IMR-90 (cell line): ENCODE measurements at regions not wholly inside any gene's neighbourhood (a gene's known extent, or its start where the extent isn't known, plus 50 kb on each side); places are given as distances from the start of the nearest gene placed in this dataset.

Source experiments
- ATAC-seq: fragments of 200-7000 bp; cut with Tn5 transposase; 2 replicates; pipeline ENCODE4 v1.9.1; 2020; ENCODE audit warnings: low read depth, mild to moderate bottlenecking, moderate library complexity
- BruUV-seq: library from RNA; stranded (reverse); fragments of 400-500 nt; replicated peaks from 2 replicates; lab custom pipeline; 2021; lab: Mats Ljungman, UMichigan
- CTCF ChIA-PET: fragments of 300-600 bp; formaldehyde crosslinking; extraction: SDS; loops from one replicate; lab custom pipeline; 2021; ENCODE audit warnings: antibody characterized with exemption; lab: Yijun Ruan, JAX
- POLR2A ChIA-PET: fragments of 300-600 bp; sonication (Branson Sonifier 250); formaldehyde crosslinking; loops from one replicate; lab custom pipeline; 2022; ENCODE audit warnings: antibody characterized with exemption; ENCODE audit not compliant: unreplicated experiment; lab: Charles Lee
- DNase-seq: peaks from one replicate; pipeline ENCODE4 v3.0.0; 2013
- H2AFZ ChIP-seq: replicated peaks from 2 replicates; pipeline ENCODE3; 2013; ENCODE audit warnings: low read length, mild to moderate bottlenecking; ENCODE audit not compliant: poor library complexity
- H2AK5ac ChIP-seq: 2 replicates; pipeline ENCODE4 v1.6.1; 2013; ENCODE audit warnings: low read depth, low read length, inconsistent platforms
- H2AK9ac ChIP-seq: replicated peaks from 2 replicates; pipeline ENCODE3; 2013; ENCODE audit warnings: mild to moderate bottlenecking, low read depth, low read length, moderate library complexity; ENCODE audit not compliant: poor library complexity
- H2BK120ac ChIP-seq: 2 replicates; pipeline ENCODE4 v1.6.1; 2013; ENCODE audit warnings: low read depth, low read length, inconsistent platforms
- H2BK15ac ChIP-seq: 3 replicates; pipeline ENCODE4 v1.6.1; 2013; ENCODE audit warnings: low read depth, low read length, inconsistent platforms
- H2BK20ac ChIP-seq: 2 replicates; pipeline ENCODE4 v1.6.1; 2013; ENCODE audit warnings: low read depth, mild to moderate bottlenecking, inconsistent platforms, low read length, moderate library complexity
- H2BK5ac ChIP-seq: 2 replicates; pipeline ENCODE4 v1.6.1; 2013; ENCODE audit warnings: mild to moderate bottlenecking, low read depth, low read length, inconsistent platforms; ENCODE audit not compliant: poor library complexity, severe bottlenecking
- H3K14ac ChIP-seq: replicated peaks from 2 replicates; pipeline ENCODE4 v1.6.1; 2013; ENCODE audit warnings: low read depth, low read length, inconsistent platforms
- H3K18ac ChIP-seq: 2 replicates; pipeline ENCODE4 v1.6.1; 2013; ENCODE audit warnings: low read depth, low read length, control low read depth
- H3K23ac ChIP-seq: 2 replicates; pipeline ENCODE4 v1.6.1; 2013; ENCODE audit warnings: low read depth, low read length, inconsistent platforms
- H3K27ac ChIP-seq: 2 replicates; pipeline ENCODE4 v1.5.1; 2013; ENCODE audit warnings: mild to moderate bottlenecking, control low read depth, low read length; ENCODE audit not compliant: insufficient read depth
- H3K27me3 ChIP-seq: 2 replicates; pipeline ENCODE4 v1.6.1; 2013; ENCODE audit warnings: low read length; ENCODE audit not compliant: control insufficient read depth, insufficient read depth
- H3K36me3 ChIP-seq: 2 replicates; pipeline ENCODE4 v1.6.1; 2013; ENCODE audit warnings: low read length, mixed read lengths; ENCODE audit not compliant: control insufficient read depth, insufficient read depth
- H3K4ac ChIP-seq: 2 replicates; pipeline ENCODE4 v1.6.1; 2013; ENCODE audit warnings: low read depth, low read length, inconsistent platforms
- H3K4me1 ChIP-seq: 2 replicates; pipeline ENCODE4 v1.6.1; 2013; ENCODE audit warnings: low read length, mixed read lengths; ENCODE audit not compliant: control insufficient read depth, insufficient read depth
- H3K4me2 ChIP-seq: 2 replicates; pipeline ENCODE4 v1.6.1; 2013; ENCODE audit warnings: low read depth, mild to moderate bottlenecking, control low read depth, low read length, moderate library complexity
- H3K4me3 ChIP-seq: 2 replicates; pipeline ENCODE4 v1.5.1; 2013; ENCODE audit warnings: low read depth, mild to moderate bottlenecking, control low read depth, low read length, moderate library complexity; ENCODE audit not compliant: insufficient read depth
- H3K56ac ChIP-seq: 2 replicates; pipeline ENCODE4 v1.6.1; 2013; ENCODE audit warnings: low read length, inconsistent platforms; ENCODE audit not compliant: insufficient read depth; ENCODE audit errors: extremely low read depth
- H3K79me1 ChIP-seq, 2 experiments: 2 replicates each; pipeline ENCODE4 v1.6.1; 2013; ENCODE audit warnings: low read length in 2 of 2, inconsistent platforms in 1 of 2, low read depth in 1 of 2
- H3K9ac ChIP-seq: 2 replicates; pipeline ENCODE4 v1.6.1; 2013; ENCODE audit warnings: low read depth, low read length, control low read depth
- H3K9me1 ChIP-seq: 2 replicates; pipeline ENCODE4 v1.6.1; 2013; ENCODE audit warnings: low read length, inconsistent platforms; ENCODE audit not compliant: insufficient read depth
- H3K9me3 ChIP-seq: 2 replicates; pipeline ENCODE4 v1.6.1; 2013; ENCODE audit warnings: low read length; ENCODE audit not compliant: control insufficient read depth, insufficient read depth
- H4K20me1 ChIP-seq: 2 replicates; pipeline ENCODE4 v1.6.1; 2013; ENCODE audit warnings: low read length, inconsistent platforms; ENCODE audit not compliant: insufficient read depth
- H4K5ac ChIP-seq: 2 replicates; pipeline ENCODE4 v1.6.1; 2013; ENCODE audit warnings: mild to moderate bottlenecking, low read depth, low read length, control low read depth
- H4K8ac ChIP-seq, 2 experiments: 2 replicates each; pipeline ENCODE4 v1.6.1; 2013; ENCODE audit warnings: low read depth in 2 of 2, low read length in 2 of 2, control low read depth in 1 of 2, inconsistent platforms in 1 of 2
- H4K91ac ChIP-seq: 2 replicates; pipeline ENCODE4 v1.6.1; 2013; ENCODE audit warnings: low read depth, low read length, inconsistent platforms; ENCODE audit not compliant: insufficient read depth
- ELK1 ChIP-seq: fragments of 150-350 bp; IDR thresholded peaks from 2 replicates; pipeline ENCODE4 v1.6.1; 2016; ENCODE audit warnings: low read depth, mild to moderate bottlenecking, low read length, moderate library complexity, borderline replicate concordance
- MAZ ChIP-seq: IDR thresholded peaks from 2 replicates; pipeline ENCODE4 v1.6.1; 2012; ENCODE audit warnings: low read depth, mild to moderate bottlenecking, low read length, improper control_type of control experiment, moderate library complexity, borderline replicate concordance
- RFX5 ChIP-seq: IDR thresholded peaks from 2 replicates; pipeline ENCODE4 v1.8.0; 2012; ENCODE audit warnings: low read depth, mild to moderate bottlenecking, low read length, moderate library complexity
- WGBS, 2 experiments: methylation state at CpG; one replicate each; pipeline versions ENCODE4 v1.1.5 to v1.1.7; 2013; ENCODE audit warnings: missing lambda C conversion rate in 2 of 2; ENCODE audit not compliant: insufficient read length in 1 of 2; ENCODE audit errors: extremely low coverage in 2 of 2; 5-methylcytosine and 5-hydroxymethylcytosine counted together
- dilution Hi-C: fragments of 300-500 bp; cut with HindIII; formaldehyde crosslinking; loops from one replicate; pipeline ENCODE4 v1.14.3; 2018; ENCODE audit warnings: low sequenced_read_pairs; ENCODE audit not compliant: unreplicated experiment
- in situ Hi-C: fragments of 300-500 bp; cut with MboI; formaldehyde crosslinking; loops from 3 replicates; pipeline ENCODE4 v1.14.3; 2019; ENCODE audit warnings: low sequenced_read_pairs, inconsistent platforms, mixed read lengths
- intact Hi-C: fragments of 100-400 bp; cut with micrococcal nuclease; formaldehyde crosslinking; loops from 2 replicates; pipeline ENCODE4 v1.10.0; 2022

- Histone ChIP-seq H4K20me1 (no peaks in the 10 kb centered on the region), H2AK5ac (no peak overlapping the region), H2AFZ (no peak overlapping the region), H3K36me3 (no peaks in the 10 kb centered on the region), H4K91ac (no peak overlapping the region), H3K27ac (no peak overlapping the region), H3K79me1 (no peaks in the 10 kb centered on the region), H2AK9ac (no peak overlapping the region), H3K9me3 (no peaks in the 10 kb centered on the region; the same call in 1 of the 2 replicates), H3K23ac (no peak overlapping the region), H3K14ac (no peak overlapping the region), H2BK15ac (no peak overlapping the region), H3K9me1 (peaks cover 2% of the 10 kb centered on the region; the same call in 1 of the 2 replicates), H4K5ac (no peak overlapping the region), H3K56ac (no peak overlapping the region), H3K4me3 (no peak overlapping the region), H2BK5ac (no peak overlapping the region), H3K27me3 (no peaks in the 10 kb centered on the region), H4K8ac (no peak overlapping the region), H3K4me1 (0 out of 2 replicates have a peak, but pooled peaks cover 3% of the 10 kb centered on the region), H2BK20ac (no peak overlapping the region), H3K9ac (no peak overlapping the region), H3K4ac (no peak overlapping the region), H3K4me2 (no peak overlapping the region), H3K18ac (no peak overlapping the region), H2BK120ac (no peak overlapping the region)
- BruUV-seq = no TSS peak
- dilution Hi-C loops (no loop called here), intact Hi-C loops (no loop called here), in situ Hi-C loops (no loop called here)
- ATAC-seq = no peak
- no peak for DNase-seq
- TF ChIP-seq ELK1 (no peak), RFX5 (no peak), MAZ (no peak)
- no CpG with 5 or more reads among the region's 1 CpG for WGBS, 2 experiments
- ChIA-PET POLR2A (no interaction called here), CTCF (no interaction called here)
These were observed 380.3 kb downstream of the RND3 start for GRCh38 chr2:150107170-150107569.
